Endothelial cell (in vitro differentiated cells): ENCODE measurements at regions not wholly inside any gene's neighbourhood (a gene's known extent, or its start where the extent isn't known, plus 50 kb on each side); places are given as distances from the start of the nearest gene placed in this dataset.

Source experiments
- DNase-seq: peaks from one replicate; pipeline ENCODE4 v3.0.0; 2021; ENCODE audit warnings: low spot score
- H3K27ac Mint-ChIP-seq: one replicate; pipeline ENCODE4 v1.8.0; 2021; ENCODE audit warnings: mixed read lengths, inconsistent platforms; ENCODE audit not compliant: unreplicated experiment
- H3K27me3 Mint-ChIP-seq: one replicate; pipeline ENCODE4 v1.8.0; 2021; ENCODE audit warnings: mild to moderate bottlenecking, moderate library complexity, mixed read lengths, inconsistent platforms; ENCODE audit not compliant: unreplicated experiment
- H3K36me3 Mint-ChIP-seq: one replicate; pipeline ENCODE4 v1.8.0; 2021; ENCODE audit warnings: mild to moderate bottlenecking, low read depth, mixed read lengths, inconsistent platforms; ENCODE audit not compliant: unreplicated experiment
- H3K4me1 Mint-ChIP-seq: one replicate; pipeline ENCODE4 v1.8.0; 2021; ENCODE audit warnings: mild to moderate bottlenecking, mixed read lengths, inconsistent platforms; ENCODE audit not compliant: unreplicated experiment
- H3K4me3 Mint-ChIP-seq: one replicate; pipeline ENCODE4 v1.8.0; 2021; ENCODE audit warnings: mild to moderate bottlenecking, mixed read lengths, inconsistent platforms; ENCODE audit not compliant: unreplicated experiment
- H3K9me3 Mint-ChIP-seq: one replicate; pipeline ENCODE4 v1.8.0; 2021; ENCODE audit warnings: mixed read lengths, inconsistent platforms; ENCODE audit not compliant: unreplicated experiment
- TF ChIP-seq, protein P1 (sequence below): fragments of 200-600 bp; sonication (generic); IDR thresholded peaks from one replicate; pipeline ENCODE4 v1.5.0; 2021; ENCODE audit warnings: antibody characterized with exemption; ENCODE audit not compliant: unreplicated experiment

GRCh38 chr4:64465263-64465662 lies 56.0 kb upstream of the TECRL start:
- TF ChIP-seq, protein P1, sequence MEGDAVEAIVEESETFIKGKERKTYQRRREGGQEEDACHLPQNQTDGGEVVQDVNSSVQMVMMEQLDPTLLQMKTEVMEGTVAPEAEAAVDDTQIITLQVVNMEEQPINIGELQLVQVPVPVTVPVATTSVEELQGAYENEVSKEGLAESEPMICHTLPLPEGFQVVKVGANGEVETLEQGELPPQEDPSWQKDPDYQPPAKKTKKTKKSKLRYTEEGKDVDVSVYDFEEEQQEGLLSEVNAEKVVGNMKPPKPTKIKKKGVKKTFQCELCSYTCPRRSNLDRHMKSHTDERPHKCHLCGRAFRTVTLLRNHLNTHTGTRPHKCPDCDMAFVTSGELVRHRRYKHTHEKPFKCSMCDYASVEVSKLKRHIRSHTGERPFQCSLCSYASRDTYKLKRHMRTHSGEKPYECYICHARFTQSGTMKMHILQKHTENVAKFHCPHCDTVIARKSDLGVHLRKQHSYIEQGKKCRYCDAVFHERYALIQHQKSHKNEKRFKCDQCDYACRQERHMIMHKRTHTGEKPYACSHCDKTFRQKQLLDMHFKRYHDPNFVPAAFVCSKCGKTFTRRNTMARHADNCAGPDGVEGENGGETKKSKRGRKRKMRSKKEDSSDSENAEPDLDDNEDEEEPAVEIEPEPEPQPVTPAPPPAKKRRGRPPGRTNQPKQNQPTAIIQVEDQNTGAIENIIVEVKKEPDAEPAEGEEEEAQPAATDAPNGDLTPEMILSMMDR = no peak
- Mint-ChIP-seq H3K9me3 (no peaks in the 10 kb centered on the region), H3K4me1 (peaks cover 5% of the 10 kb centered on the region), H3K27me3 (no peaks in the 10 kb centered on the region), H3K36me3 (no peaks in the 10 kb centered on the region), H3K4me3 (no peak overlapping the region), H3K27ac (no peak overlapping the region)
- DNase-seq = no peak

GRCh38 chr4:64464581-64464980 lies 55.3 kb upstream of the TECRL start:
- Mint-ChIP-seq H3K27ac (no peak overlapping the region), H3K4me1 (peaks cover 5% of the 10 kb centered on the region), H3K9me3 (no peaks in the 10 kb centered on the region), H3K36me3 (no peaks in the 10 kb centered on the region), H3K4me3 (no peak overlapping the region), H3K27me3 (no peaks in the 10 kb centered on the region)
- TF ChIP-seq, protein P1 = no peak
- no peak for DNase-seq
